GM12873 (cell line): ENCODE measurements at regions not wholly inside any gene's neighbourhood (a gene's known extent, or its start where the extent isn't known, plus 50 kb on each side); places are given as distances from the start of the nearest gene placed in this dataset.
A peak's percentile ranks its signal among the peaks of the same experiment; 100 is the strongest.

Source experiments
- TF ChIP-seq, protein P1 (sequence below): IDR thresholded peaks from 2 replicates; pipeline ENCODE4 v1.5.1; 2012; ENCODE audit warnings: low read depth, mild to moderate bottlenecking, moderate library complexity, low read length, control low read depth; ENCODE audit not compliant: insufficient read depth; ENCODE audit errors: missing control alignments

DNA sequence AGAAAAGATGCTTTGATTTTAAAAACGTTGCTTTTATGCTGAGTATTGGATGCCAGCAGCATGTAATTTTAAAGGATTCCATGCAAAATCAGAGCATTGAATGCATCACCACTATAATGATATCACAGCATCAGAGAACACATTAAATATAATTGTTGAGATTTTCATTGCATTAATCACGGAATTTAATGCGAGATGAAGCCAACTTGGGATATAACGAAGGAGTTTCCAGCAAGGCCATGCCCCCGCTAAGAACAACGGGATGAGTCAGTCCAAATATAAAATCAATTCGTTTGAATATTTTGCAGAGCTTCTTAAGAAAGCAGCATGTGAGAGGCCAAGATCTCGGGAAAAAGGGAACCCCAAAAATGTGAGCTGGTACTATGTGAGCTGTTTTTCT lies 423.4 kb upstream of the CHRM3 start:
- TF ChIP-seq, protein P1, sequence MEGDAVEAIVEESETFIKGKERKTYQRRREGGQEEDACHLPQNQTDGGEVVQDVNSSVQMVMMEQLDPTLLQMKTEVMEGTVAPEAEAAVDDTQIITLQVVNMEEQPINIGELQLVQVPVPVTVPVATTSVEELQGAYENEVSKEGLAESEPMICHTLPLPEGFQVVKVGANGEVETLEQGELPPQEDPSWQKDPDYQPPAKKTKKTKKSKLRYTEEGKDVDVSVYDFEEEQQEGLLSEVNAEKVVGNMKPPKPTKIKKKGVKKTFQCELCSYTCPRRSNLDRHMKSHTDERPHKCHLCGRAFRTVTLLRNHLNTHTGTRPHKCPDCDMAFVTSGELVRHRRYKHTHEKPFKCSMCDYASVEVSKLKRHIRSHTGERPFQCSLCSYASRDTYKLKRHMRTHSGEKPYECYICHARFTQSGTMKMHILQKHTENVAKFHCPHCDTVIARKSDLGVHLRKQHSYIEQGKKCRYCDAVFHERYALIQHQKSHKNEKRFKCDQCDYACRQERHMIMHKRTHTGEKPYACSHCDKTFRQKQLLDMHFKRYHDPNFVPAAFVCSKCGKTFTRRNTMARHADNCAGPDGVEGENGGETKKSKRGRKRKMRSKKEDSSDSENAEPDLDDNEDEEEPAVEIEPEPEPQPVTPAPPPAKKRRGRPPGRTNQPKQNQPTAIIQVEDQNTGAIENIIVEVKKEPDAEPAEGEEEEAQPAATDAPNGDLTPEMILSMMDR = no peak

DNA sequence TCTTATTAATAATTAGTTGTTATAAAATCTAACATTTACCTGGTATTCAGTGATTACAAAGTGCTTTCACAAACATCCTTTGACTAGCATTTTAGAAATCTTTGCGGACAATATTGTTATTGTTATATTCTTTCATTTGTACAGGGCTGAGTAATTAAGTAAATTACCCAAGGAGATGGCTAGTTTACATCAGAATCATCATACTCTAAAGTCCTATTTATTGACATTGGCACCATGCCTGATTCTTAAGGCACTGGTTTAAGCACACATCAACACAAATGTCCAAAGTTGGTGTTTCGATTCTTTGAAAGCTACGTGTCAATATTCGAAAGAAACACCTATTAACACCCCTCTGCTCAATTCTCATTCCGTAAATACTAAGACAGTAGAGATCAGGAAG lies 424.6 kb upstream of the CHRM3 start:
- TF ChIP-seq, protein P1 = no peak

DNA sequence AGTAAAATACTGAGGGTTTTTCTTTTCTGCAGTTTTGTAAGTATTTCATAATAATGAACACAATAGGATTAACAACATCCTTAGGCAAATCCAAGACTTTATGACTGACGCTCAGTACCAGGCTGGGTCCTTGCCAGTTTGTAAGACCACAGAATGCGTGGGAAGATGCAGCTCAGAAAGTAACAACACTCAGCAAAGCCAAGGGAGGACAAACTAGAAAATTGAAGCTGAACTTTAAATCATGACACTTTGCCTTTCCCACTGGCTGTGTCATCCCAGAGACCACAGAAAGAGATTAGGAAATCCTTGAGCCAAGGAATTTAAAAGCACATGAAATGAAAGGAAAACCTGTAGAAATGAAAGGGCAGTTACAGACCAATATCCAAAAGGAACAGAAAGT lies 426.3 kb upstream of the CHRM3 start:
- TF ChIP-seq, protein P1 = no peak

DNA sequence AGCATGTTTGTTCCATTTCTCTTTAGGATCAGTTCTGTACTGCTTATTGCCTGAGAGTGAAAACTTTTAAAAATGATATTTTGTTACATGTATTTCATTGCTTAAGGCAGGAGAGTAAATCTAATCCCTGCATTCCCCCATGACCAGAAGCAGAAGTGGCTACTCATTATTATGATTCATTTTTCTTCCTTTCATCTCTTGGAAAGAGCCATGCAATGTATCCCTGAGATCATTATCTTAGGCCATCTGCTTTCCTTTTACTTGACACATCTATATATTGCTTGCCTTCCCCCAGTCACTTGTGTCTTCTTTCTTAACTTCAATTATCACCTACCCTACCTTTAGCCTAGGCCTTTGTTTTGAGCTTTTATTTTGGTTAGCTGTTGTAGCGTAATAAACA lies 430.4 kb upstream of the CHRM3 start:
- TF ChIP-seq, protein P1 = no peak

DNA sequence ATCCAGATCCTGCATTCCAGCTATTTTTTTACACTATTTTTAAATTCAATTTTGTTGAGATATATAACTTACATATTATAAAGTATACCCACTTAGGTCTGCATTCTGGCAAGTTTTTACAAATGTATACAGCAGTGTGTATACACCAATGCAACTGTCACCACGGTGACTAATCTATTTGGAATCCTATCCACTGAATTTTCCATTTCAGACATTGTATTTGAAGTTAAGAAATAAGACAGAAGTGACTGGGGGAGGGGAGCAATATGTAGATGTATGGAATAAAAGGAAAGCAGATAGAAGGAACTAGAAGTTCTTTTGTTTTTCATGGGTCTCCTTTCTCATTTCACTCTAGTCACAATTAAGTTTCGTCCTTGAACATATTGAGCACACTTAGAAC lies 431.5 kb upstream of the CHRM3 start:
- TF ChIP-seq, protein P1 = no peak

DNA sequence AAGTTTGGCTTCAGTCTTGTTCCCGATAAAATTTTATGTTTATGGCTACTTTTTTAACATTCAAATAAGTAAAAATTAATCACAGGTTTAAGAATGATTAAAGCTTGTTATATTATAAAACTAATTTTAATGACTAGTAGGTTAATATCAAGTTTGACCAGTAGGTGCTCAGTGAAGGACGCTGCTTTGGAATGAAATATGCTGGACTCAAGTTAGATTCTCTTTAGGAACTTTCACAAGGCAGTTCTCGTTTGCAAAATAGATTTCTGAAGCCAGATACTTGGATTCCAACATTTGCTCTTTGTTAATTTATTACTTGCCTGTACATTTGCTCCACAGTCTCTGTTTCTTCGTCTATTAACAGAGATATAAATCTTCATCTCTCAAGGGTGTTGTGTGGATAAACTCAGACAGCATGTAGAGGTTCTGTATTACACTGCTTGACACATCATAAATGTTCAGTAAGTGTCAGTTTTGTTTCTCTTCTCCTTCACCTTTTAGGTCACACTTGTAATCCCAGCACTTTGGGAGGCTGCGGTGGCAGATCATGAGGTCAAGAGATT lies 432.8 kb upstream of the CHRM3 start:
- TF ChIP-seq, protein P1 = no peak

DNA sequence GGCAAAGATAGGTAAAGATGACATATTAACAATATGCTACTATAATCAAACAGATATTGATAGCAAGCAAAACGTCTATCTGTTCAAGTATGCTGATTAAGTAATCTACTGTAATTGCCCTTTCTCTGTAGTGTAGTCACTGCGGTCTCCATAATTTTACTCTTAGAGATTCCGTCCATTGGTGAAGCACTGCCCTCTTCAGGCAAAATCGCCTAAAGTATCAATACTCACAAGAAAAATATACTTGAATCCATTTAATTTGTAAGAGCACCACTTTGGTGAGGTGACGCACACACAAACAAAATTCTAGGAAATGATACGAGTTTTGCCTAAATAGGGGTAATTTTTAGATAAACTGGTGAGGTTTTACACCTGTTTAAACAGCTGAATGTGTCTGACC lies 434.6 kb upstream of the CHRM3 start:
- TF ChIP-seq, protein P1 = peak; percentile 14
